ENCODE measurements at regions not wholly inside any gene's neighbourhood (a gene's known extent, or its start where the extent isn't known, plus 50 kb on each side); places are given as distances from the start of the nearest gene placed in this dataset.

- DNase-seq (ENCODE audit: insufficient read length, low spot score, missing footprints) = no peak
- Histone ChIP-seq H3K4me1 (ENCODE audit: insufficient read depth, low read length) (no peaks in the 10 kb centered on the region), H3K9me3 (ENCODE audit: low read depth, low read length) (no peaks in the 10 kb centered on the region), H3K79me2 (ENCODE audit: insufficient read depth, low read length) (no peaks in the 10 kb centered on the region), H3K27ac (ENCODE audit: low read depth, low read length) (no peak overlapping the region), H2AFZ (ENCODE audit: low read length) (no peak overlapping the region), H3K4me3 (ENCODE audit: insufficient read depth, low read length) (no peak overlapping the region), H4K20me1 (ENCODE audit: insufficient read depth, low read length) (no peaks in the 10 kb centered on the region), H3K27me3 (ENCODE audit: insufficient read depth, low read length) (no peaks in the 10 kb centered on the region), H3K36me3 (ENCODE audit: insufficient read depth, low read length) (no peaks in the 10 kb centered on the region), H3K4me2 (ENCODE audit: insufficient read depth, low read length) (no peak overlapping the region)
- no peak for TF ChIP-seq CTCF (IDR thresholded peaks at IDR 0.05; ENCODE audit: extremely low read depth, low read depth, low read length)
Measured at GRCh38 chr12:45548426-45548825, 181.1 kb upstream of the ARID2 start.

GRCh38 chr12:45549337-45549902 lies 180.1 kb upstream of the ARID2 start:
- TF ChIP-seq CTCF (IDR thresholded peaks at IDR 0.05; ENCODE audit: extremely low read depth, low read depth, low read length) = no peak
- Histone ChIP-seq H3K4me3 (ENCODE audit: insufficient read depth, low read length) (no peak overlapping the region), H3K9me3 (ENCODE audit: low read depth, low read length) (no peaks in the 10 kb centered on the region), H3K4me2 (ENCODE audit: insufficient read depth, low read length) (no peak overlapping the region), H4K20me1 (ENCODE audit: insufficient read depth, low read length) (no peaks in the 10 kb centered on the region), H3K27ac (ENCODE audit: low read depth, low read length) (no peak overlapping the region), H3K79me2 (ENCODE audit: insufficient read depth, low read length) (no peaks in the 10 kb centered on the region), H3K27me3 (ENCODE audit: insufficient read depth, low read length) (no peaks in the 10 kb centered on the region), H2AFZ (ENCODE audit: low read length) (no peak overlapping the region), H3K4me1 (ENCODE audit: insufficient read depth, low read length) (no peaks in the 10 kb centered on the region), H3K36me3 (ENCODE audit: insufficient read depth, low read length) (no peaks in the 10 kb centered on the region)
- DNase-seq (ENCODE audit: insufficient read length, low spot score, missing footprints) = no peak

GRCh38 chr12:45553204-45553603 lies 176.3 kb upstream of the ARID2 start:
- Histone ChIP-seq H3K27ac (ENCODE audit: low read depth, low read length) (no peak overlapping the region), H3K9me3 (ENCODE audit: low read depth, low read length) (no peaks in the 10 kb centered on the region), H3K4me2 (ENCODE audit: insufficient read depth, low read length) (no peak overlapping the region), H3K27me3 (ENCODE audit: insufficient read depth, low read length) (no peaks in the 10 kb centered on the region), H4K20me1 (ENCODE audit: insufficient read depth, low read length) (no peaks in the 10 kb centered on the region), H3K79me2 (ENCODE audit: insufficient read depth, low read length) (no peaks in the 10 kb centered on the region), H2AFZ (ENCODE audit: low read length) (no peak overlapping the region), H3K4me3 (ENCODE audit: insufficient read depth, low read length) (no peak overlapping the region), H3K36me3 (ENCODE audit: insufficient read depth, low read length) (no peaks in the 10 kb centered on the region), H3K4me1 (ENCODE audit: insufficient read depth, low read length) (no peaks in the 10 kb centered on the region)
- TF ChIP-seq CTCF (IDR thresholded peaks at IDR 0.05; ENCODE audit: extremely low read depth, low read depth, low read length) = no peak
- no peak for DNase-seq (ENCODE audit: insufficient read length, low spot score, missing footprints)

- no peak for DNase-seq (ENCODE audit: insufficient read length, low spot score, missing footprints)
- Histone ChIP-seq H3K79me2 (ENCODE audit: insufficient read depth, low read length) (no peaks in the 10 kb centered on the region), H3K4me3 (ENCODE audit: insufficient read depth, low read length) (no peak overlapping the region), H4K20me1 (ENCODE audit: insufficient read depth, low read length) (no peaks in the 10 kb centered on the region), H3K9me3 (ENCODE audit: low read depth, low read length) (no peaks in the 10 kb centered on the region), H3K4me2 (ENCODE audit: insufficient read depth, low read length) (no peak overlapping the region), H3K27me3 (ENCODE audit: insufficient read depth, low read length) (no peaks in the 10 kb centered on the region), H2AFZ (ENCODE audit: low read length) (no peak overlapping the region), H3K36me3 (ENCODE audit: insufficient read depth, low read length) (no peaks in the 10 kb centered on the region), H3K4me1 (ENCODE audit: insufficient read depth, low read length) (no peaks in the 10 kb centered on the region), H3K27ac (ENCODE audit: low read depth, low read length) (no peak overlapping the region)
- TF ChIP-seq CTCF (IDR thresholded peaks at IDR 0.05; ENCODE audit: extremely low read depth, low read depth, low read length) = no peak
Measured at GRCh38 chr12:45557016-45557415, 172.5 kb upstream of the ARID2 start.
